ENCODE measurements at regions not wholly inside any gene's neighbourhood (a gene's known extent, or its start where the extent isn't known, plus 50 kb on each side); places are given as distances from the start of the nearest gene placed in this dataset.

- Histone ChIP-seq H3K9ac (ENCODE audit: low read depth, low read length, poor library complexity, severe bottlenecking) (no peak overlapping the region), H3K9me3 (ENCODE audit: insufficient read depth, low read depth, low read length) (no peaks in the 10 kb centered on the region; the same call in 1 of the 2 replicates), H3K36me3 (ENCODE audit: insufficient read depth, low read length) (no peaks in the 10 kb centered on the region), H3F3A (ENCODE audit: low read depth) (no peaks in the 10 kb centered on the region), H2AFZ (ENCODE audit: low read length) (no peak overlapping the region), H4K20me1 (ENCODE audit: insufficient read depth, low read length, poor library complexity, severe bottlenecking) (no peaks in the 10 kb centered on the region), H3K4me1 (ENCODE audit: insufficient read depth, low read length, poor library complexity, severe bottlenecking) (no peaks in the 10 kb centered on the region), H3K4me3 (ENCODE audit: low read length, poor library complexity, severe bottlenecking) (no peak overlapping the region), H3K27me3 (ENCODE audit: insufficient read depth, low read length, poor library complexity, severe bottlenecking) (no peaks in the 10 kb centered on the region), H3K4me2 (ENCODE audit: low read depth, low read length, poor library complexity, severe bottlenecking) (no peak overlapping the region), H3K9me2 (replicated peaks; ENCODE audit: low read depth, low read length) (no peaks in the 10 kb centered on the region), H3K79me2 (ENCODE audit: insufficient read depth, low read length) (no peaks in the 10 kb centered on the region)
- TF ChIP-seq CTCF (conservative IDR thresholded peaks at IDR 0.05; ENCODE audit: low read length) (no peak), EZH2phosphoT487 (IDR thresholded peaks at IDR 0.05; ENCODE audit: borderline replicate concordance) (no peak)
Observed at GRCh38 chr6:22789315-22789714, 219.9 kb downstream of the HDGFL1 start.

DNA sequence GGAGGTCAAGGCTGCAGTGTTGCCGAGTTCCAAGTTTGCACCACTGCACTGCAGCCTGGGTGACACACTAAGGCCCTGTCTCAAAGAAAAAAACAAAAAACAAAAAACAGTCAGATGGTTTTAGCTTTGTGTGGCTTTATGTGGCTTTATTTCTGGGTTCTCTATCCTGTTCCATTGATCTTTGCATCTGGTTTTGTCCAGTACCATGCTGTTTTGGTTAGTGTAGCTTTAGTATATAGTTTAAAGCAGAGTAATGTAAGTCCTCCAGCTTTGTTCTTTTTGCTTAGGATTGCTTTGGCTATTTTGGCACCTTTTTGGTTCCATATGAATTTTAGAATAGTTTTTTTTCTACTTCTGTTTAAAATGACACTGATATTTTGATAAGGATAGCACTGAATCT is 225.5 kb downstream of the HDGFL1 start:
- H3K9me3 ChIP-seq (ENCODE audit: insufficient read depth, low read depth, low read length), result peaks cover 4% of the 10 kb centered on the region; the same call in 1 of the 2 replicates
- no peaks in the 10 kb centered on the region for H3K36me3 ChIP-seq (ENCODE audit: insufficient read depth, low read length)
- no peaks in the 10 kb centered on the region for H4K20me1 ChIP-seq (ENCODE audit: insufficient read depth, low read length, poor library complexity, severe bottlenecking)
- no peaks in the 10 kb centered on the region for H3K4me1 ChIP-seq (ENCODE audit: insufficient read depth, low read length, poor library complexity, severe bottlenecking)
- no peak overlapping the region for H3K4me2 ChIP-seq (ENCODE audit: low read depth, low read length, poor library complexity, severe bottlenecking)
- no peak overlapping the region for H3K4me3 ChIP-seq (ENCODE audit: low read length, poor library complexity, severe bottlenecking)
- H3K9me2 ChIP-seq (replicated peaks; ENCODE audit: low read depth, low read length), result no peaks in the 10 kb centered on the region
- no peak overlapping the region for H2AFZ ChIP-seq (ENCODE audit: low read length)
- no peak overlapping the region for H3K9ac ChIP-seq (ENCODE audit: low read depth, low read length, poor library complexity, severe bottlenecking)
- H3K27me3 ChIP-seq (ENCODE audit: insufficient read depth, low read length, poor library complexity, severe bottlenecking), result no peaks in the 10 kb centered on the region
- no peaks in the 10 kb centered on the region for H3F3A ChIP-seq (ENCODE audit: low read depth)
- TF ChIP-seq EZH2phosphoT487 (IDR thresholded peaks at IDR 0.05; ENCODE audit: borderline replicate concordance), result no peak
- TF ChIP-seq CTCF (conservative IDR thresholded peaks at IDR 0.05; ENCODE audit: low read length), result no peak
- no peaks in the 10 kb centered on the region for H3K79me2 ChIP-seq (ENCODE audit: insufficient read depth, low read length)

GRCh38 chr6:22800451-22800850 is 231.1 kb downstream of the HDGFL1 start:
- Histone ChIP-seq H3K4me1 (ENCODE audit: insufficient read depth, low read length, poor library complexity, severe bottlenecking) (no peaks in the 10 kb centered on the region), H4K20me1 (ENCODE audit: insufficient read depth, low read length, poor library complexity, severe bottlenecking) (no peaks in the 10 kb centered on the region), H3K4me2 (ENCODE audit: low read depth, low read length, poor library complexity, severe bottlenecking) (no peak overlapping the region), H3K9me3 (ENCODE audit: insufficient read depth, low read depth, low read length) (no peaks in the 10 kb centered on the region), H3K79me2 (ENCODE audit: insufficient read depth, low read length) (no peaks in the 10 kb centered on the region), H3F3A (ENCODE audit: low read depth) (no peaks in the 10 kb centered on the region), H3K9me2 (replicated peaks; ENCODE audit: low read depth, low read length) (no peaks in the 10 kb centered on the region), H3K36me3 (ENCODE audit: insufficient read depth, low read length) (no peaks in the 10 kb centered on the region), H2AFZ (ENCODE audit: low read length) (no peak overlapping the region), H3K9ac (ENCODE audit: low read depth, low read length, poor library complexity, severe bottlenecking) (no peak overlapping the region), H3K27me3 (ENCODE audit: insufficient read depth, low read length, poor library complexity, severe bottlenecking) (no peaks in the 10 kb centered on the region), H3K4me3 (ENCODE audit: low read length, poor library complexity, severe bottlenecking) (no peak overlapping the region)
- no peak for TF ChIP-seq EZH2phosphoT487 (IDR thresholded peaks at IDR 0.05; ENCODE audit: borderline replicate concordance)
- no peak for TF ChIP-seq CTCF (conservative IDR thresholded peaks at IDR 0.05; ENCODE audit: low read length)

Data from Loucy (cell line).